ENCODE measurements at regions not wholly inside any gene's neighbourhood (a gene's known extent, or its start where the extent isn't known, plus 50 kb on each side); places are given as distances from the start of the nearest gene placed in this dataset.
A peak's percentile ranks its signal among the peaks of the same experiment; 100 is the strongest.

DNA sequence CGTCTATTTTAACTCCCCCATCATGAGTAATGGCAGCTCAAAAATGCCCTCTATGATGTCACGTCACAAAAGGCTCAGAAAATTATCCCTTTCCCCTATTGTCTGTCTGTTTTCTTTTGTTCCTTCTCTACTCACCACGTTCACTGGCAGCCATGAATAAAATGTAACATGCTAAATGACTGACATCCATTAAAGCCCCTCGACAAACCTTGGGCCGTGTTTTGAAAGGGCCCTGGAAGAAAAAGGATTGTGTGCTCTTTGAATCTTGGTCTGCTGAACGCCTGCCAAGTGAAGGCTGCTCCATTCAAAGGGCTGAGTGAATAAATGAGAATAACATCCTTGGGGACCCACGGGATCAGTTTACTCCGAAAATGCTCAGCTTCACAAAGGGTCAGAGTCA, 118.7 kb downstream of the RPS12 start:
- no peak for DNase-seq (ENCODE audit: low read depth)
- H3K4me3 ChIP-seq (ENCODE audit: low read depth, low read length) = no peak overlapping the region

GRCh38 chr6:132934496-132934895, 120.1 kb downstream of the RPS12 start:
- H3K4me3 ChIP-seq (ENCODE audit: low read depth, low read length) = no peak overlapping the region
- peak; percentile 43 for DNase-seq (ENCODE audit: low read depth)

DNA sequence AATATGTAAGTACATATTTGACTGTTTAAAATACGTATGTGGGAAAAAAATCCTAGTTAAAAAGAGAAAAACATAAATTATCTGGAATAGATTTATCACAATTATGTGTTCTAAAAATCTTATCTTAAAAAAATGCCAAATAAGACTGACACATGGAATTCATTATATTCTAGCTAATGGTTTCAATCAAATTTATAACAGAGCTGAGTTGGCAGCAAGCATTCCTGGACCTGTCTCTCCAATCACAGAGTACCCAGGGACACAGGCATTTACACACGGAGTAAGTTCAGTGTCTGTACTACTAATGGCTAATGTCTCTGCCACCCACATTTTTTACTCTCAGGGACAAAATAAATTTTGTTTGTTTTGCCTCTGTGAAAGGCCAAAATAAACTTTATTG, 122.3 kb downstream of the RPS12 start:
- no peak for DNase-seq (ENCODE audit: low read depth)
- no peak overlapping the region for H3K4me3 ChIP-seq (ENCODE audit: low read depth, low read length)

DNA sequence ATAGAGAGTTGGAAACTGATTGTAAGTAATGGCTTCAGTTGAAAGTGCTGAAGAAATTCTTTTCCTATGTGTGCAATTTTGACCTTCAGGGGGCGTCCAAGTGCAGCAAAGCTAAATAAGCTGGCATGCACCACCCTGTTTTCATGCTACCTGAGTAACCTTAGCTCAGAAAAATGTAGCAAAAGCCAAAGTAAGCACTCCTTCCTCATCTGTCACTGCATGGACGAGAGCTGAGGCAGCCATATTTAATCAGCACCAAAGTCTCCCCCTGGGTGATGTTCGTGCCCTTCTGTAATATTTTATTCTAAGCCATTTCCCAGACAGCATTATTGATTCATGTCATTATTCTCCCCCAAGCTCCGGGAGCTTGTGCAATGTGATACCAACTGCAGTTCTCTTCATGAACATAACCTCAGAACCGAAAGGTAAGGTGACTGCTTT, 123.1 kb downstream of the RPS12 start:
- DNase-seq (ENCODE audit: low read depth) = no peak
- no peak overlapping the region for H3K4me3 ChIP-seq (ENCODE audit: low read depth, low read length)

- no peak overlapping the region for H3K4me3 ChIP-seq (ENCODE audit: low read depth, low read length)
- no peak for DNase-seq (ENCODE audit: low read depth)
Measured at GRCh38 chr6:132948889-132949288, 134.5 kb downstream of the RPS12 start.

- no peak overlapping the region for H3K4me3 ChIP-seq (ENCODE audit: low read depth, low read length)
- no peak for DNase-seq (ENCODE audit: low read depth)
Measured at GRCh38 chr6:132950566-132950965, 136.2 kb downstream of the RPS12 start.

DNA sequence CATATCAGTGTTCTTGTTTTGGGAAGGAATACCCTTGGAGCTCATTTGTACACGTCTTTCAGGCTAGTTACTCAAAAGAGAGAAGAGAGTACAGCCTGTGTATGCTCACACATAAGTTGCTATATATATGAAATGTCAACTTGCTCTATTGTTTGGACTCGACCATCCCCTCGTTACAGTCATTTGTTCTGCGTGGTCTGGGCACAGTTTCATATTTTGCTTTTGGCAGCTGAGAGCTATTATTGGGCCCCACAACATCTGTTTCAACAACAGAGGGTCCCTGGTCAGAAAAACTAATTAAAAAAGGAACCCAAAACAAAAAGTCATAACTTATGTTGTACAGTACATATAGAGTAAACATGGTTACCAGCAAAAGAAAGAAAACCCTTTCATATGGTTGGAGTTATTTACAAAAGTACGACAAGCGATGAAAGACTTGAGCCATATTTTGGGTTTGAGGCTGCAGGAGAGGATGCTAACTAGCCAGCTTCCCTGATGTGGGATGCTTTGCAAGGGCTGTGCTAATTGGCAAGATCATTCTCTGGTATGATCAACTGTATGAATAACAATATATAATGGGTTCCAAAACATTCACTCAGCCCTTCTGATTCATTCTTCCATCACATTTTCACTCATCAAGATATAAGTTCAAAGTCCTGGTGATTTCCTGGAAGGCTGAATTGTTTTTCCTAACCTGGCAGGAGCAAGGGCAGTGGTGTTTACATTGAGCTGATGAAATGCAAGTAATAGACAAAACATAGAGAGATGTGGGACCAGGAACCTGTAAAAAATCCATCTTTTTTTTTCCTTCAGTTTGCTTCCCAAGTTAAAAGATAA, 137.9 kb downstream of the RPS12 start:
- no peak for DNase-seq (ENCODE audit: low read depth)
- no peak overlapping the region for H3K4me3 ChIP-seq (ENCODE audit: low read depth, low read length)

GRCh38 chr6:132952986-132953385, 138.6 kb downstream of the RPS12 start:
- no peak for DNase-seq (ENCODE audit: low read depth)

GRCh38 chr6:132954222-132954621, 139.9 kb downstream of the RPS12 start:
- DNase-seq (ENCODE audit: low read depth) = no peak
- H3K4me3 ChIP-seq (ENCODE audit: low read depth, low read length) = no peak overlapping the region

More at GRCh38 chr6:132952986-132953385, 138.6 kb downstream of the RPS12 start:
- H3K4me3 ChIP-seq (ENCODE audit: low read depth, low read length) = no peak overlapping the region

- DNase-seq (ENCODE audit: low read depth) = no peak
- no peak overlapping the region for H3K4me3 ChIP-seq (ENCODE audit: low read depth, low read length)
Measured at GRCh38 chr6:132954936-132955335, 140.6 kb downstream of the RPS12 start.

DNA sequence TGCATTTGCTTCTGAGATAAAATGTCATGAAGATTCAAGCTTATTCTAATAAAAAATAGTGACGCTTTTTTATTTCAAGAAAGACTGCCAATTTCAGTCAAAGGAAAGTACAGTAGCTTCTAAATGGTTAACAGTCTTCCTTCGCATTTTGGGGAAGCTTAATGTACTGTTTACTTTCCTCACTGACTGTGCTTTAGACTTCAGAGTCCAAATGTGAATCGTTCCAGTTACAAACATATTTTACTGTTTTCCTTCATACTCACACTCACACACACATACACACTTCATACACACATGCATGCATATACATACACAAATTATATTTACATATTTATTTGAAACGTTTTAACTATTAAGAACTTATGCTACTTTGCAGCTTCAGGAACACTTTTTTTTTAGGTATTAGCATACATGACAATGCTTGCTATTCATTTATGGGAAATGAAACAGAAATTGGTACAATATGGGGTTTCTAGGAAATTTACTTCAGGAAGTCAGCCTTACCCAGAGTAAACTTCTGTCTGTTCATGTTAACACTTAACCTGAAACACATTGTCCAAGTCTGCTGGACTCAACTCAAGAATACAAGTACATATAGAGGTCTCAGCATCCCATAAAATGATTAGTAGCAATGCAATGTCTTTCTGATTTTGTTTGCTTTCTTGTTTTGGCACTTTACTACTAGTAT, 145.4 kb downstream of the RPS12 start:
- DNase-seq (ENCODE audit: low read depth) = no peak
- no peak overlapping the region for H3K4me3 ChIP-seq (ENCODE audit: low read depth, low read length)

- DNase-seq (ENCODE audit: low read depth) = no peak
- H3K4me3 ChIP-seq (ENCODE audit: low read depth, low read length) = no peak overlapping the region
Measured at GRCh38 chr6:132960720-132961119, 146.4 kb downstream of the RPS12 start.

DNA sequence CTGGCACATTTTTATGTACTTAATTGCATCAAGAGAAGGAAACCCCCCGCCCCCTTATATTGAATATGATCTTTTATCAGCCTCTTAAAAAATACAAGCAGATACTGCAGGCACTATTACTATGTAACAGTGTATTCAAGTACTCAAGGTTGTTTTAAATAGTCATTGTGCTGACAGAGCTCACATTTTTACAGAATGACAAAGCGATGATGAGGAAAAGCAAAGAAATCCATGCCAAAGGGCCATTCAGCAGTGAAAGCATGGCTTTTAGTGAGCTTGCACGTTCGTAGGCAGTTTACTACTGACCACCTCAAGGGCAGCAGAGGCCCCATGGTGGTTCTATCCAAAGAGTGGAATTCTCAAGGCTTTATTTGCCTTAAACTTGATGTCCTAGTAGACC, 146.8 kb downstream of the RPS12 start:
- DNase-seq (ENCODE audit: low read depth) = peak; percentile 74
- no peak overlapping the region for H3K4me3 ChIP-seq (ENCODE audit: low read depth, low read length)

DNA sequence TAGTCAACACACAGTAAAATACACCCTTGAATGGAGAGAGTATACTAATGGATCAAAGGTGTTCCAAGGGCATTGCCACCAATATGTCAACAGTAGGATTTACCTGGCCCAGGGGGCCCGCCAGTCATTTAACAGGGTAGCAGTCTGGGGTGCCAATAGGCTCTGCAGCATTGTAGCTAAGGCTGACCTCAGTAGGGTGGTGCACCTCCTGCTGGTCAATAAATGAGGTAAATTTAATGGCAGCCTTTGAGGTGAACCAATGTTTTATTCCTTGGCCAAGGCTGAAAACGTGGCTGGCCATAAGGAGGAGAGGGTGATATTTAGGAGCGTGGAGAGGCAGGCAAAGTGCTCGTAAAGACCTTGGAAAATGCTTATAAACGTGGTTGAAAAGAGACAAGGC, 147.2 kb downstream of the RPS12 start:
- no peak overlapping the region for H3K4me3 ChIP-seq (ENCODE audit: low read depth, low read length)
- DNase-seq (ENCODE audit: low read depth) = no peak

DNA sequence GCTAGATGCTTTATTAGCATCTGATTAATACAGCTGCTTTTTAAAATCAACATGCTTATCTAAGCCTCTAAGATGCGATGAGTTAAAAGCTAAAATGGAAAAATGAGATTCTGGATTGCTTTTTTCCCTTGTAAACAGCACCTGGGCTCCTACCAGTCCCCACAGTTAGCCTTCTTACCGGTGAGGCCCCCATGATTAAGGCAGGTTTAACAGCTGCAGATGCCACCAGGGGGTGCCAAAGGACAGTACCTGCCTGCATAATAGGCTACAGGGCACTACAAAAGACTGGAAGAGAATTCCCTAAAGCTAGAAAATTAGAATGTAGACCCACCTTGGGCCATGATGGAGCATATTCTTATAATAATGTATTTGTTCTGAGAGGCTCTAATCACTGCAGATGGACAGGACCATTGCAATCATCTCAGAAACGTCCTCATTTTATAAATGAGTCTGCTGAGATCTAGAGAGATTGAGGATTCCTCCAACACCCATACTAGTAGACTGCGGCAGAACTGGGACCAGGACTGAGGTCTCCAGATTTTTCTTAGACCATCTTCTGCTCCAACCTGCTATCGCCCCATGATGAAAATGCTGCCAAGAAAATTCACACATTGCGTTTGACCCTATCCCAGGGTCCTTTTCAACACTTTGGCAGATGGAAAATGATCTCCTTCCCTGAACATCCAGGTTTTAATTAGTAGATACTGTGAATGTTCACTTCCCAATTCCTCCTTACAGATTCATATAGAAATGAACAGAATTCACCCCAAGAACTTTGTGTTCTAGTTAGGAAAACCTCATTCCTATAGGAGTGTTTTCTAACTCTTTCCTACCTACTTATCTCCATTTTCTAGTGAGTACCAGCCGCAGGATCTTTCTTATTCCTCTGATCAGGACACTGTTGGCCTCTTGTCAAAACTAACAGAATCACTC, 148.8 kb downstream of the RPS12 start:
- no peak overlapping the region for H3K4me3 ChIP-seq (ENCODE audit: low read depth, low read length)
- DNase-seq (ENCODE audit: low read depth) = no peak

DNA sequence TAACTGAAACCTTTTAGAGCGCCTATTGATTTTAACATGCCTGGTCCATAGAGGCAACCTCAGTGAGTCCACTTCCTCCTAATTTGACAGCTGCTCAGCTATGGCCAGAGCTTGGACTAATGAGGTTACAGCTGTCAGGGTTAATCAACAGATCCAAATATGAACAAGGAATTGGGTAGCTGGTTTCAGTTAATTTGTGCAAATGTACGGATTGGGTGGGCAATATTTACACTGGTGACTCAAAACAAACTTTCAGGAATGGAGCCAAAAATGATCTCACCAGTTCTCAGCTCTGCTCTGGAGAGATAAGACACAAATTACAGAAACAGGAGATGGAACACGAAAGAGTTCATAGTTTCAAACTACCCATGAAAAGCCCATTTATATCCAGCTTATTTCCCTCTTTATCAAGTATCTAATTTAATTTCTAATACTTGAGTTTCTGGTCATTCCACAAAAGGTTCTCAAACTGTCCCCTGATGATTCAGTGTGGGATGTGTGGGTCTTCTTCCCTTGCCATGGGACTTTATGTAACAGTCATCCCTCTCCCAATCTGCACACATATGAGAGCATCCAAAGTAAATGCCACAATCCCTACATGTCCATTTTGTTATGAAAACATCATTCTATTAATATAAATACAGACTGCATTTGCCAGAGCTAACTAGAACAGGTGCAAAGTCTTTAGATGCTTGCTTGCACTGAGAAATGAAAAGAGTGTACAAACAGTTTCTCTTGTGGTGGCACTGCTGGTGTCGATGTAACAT, 149.9 kb downstream of the RPS12 start:
- H3K4me3 ChIP-seq (ENCODE audit: low read depth, low read length) = no peak overlapping the region
- DNase-seq (ENCODE audit: low read depth) = no peak

GRCh38 chr6:132964868-132965382, 150.6 kb downstream of the RPS12 start:
- no peak for DNase-seq (ENCODE audit: low read depth)
- H3K4me3 ChIP-seq (ENCODE audit: low read depth, low read length) = no peak overlapping the region

GRCh38 chr6:132967871-132968270, 153.5 kb downstream of the RPS12 start:
- H3K4me3 ChIP-seq (ENCODE audit: low read depth, low read length) = no peak overlapping the region
- DNase-seq (ENCODE audit: low read depth) = no peak

DNA sequence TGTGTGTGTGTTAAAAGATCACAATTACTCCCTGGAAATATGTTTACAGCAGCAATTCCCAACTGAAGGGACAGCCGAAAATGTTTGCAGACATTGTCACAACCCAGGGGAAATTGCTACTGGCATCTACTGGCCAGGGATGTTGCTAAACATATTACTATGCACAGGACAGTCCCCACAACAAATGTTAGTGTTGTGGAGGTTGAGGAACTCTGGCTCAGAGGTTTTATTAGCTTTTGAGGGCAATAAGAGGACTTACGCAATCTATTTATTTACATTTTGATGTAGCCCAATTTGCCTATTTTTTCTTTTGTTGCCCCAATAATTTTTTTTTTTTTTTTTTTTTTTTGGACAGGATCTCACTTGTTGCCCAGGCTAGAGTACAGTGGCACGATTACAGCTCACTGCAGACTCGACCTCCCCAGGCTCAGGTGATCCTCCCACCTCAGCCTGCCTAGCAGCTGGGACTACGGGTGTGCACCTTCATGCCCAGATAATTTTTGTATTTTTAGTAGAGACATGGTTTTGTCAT, 154.1 kb downstream of the RPS12 start:
- no peak for DNase-seq (ENCODE audit: low read depth)

More for the DNA sequence above, 154.1 kb downstream of the RPS12 start:
- no peak overlapping the region for H3K4me3 ChIP-seq (ENCODE audit: low read depth, low read length)
